Colonic mucosa (tissue), 4 donors: ENCODE measurements at regions not wholly inside any gene's neighbourhood (a gene's known extent, or its start where the extent isn't known, plus 50 kb on each side); places are given as distances from the start of the nearest gene placed in this dataset.
"Not testable (repeated sequence)": the region's sequence is repeated elsewhere in the genome, so short reads cannot be mapped to it uniquely, and the experiment has no call there.

Experiments used
- DNase-seq: peaks from one replicate; pipeline ENCODE4 v3.0.0-alpha.2; 2020
- H3K27ac ChIP-seq: fragments of 200-600 bp; one replicate; pipeline ENCODE4 v1.8.0; 2021
- H3K27me3 ChIP-seq: fragments of 200-600 bp; one replicate; pipeline ENCODE4 v1.8.0; 2021
- H3K36me3 ChIP-seq: fragments of 200-600 bp; one replicate; pipeline ENCODE4 v1.8.0; 2021
- H3K4me1 ChIP-seq: fragments of 200-600 bp; one replicate; pipeline ENCODE4 v1.8.0; 2021; ENCODE audit warnings: mild to moderate bottlenecking
- H3K4me3 ChIP-seq: fragments of 200-600 bp; one replicate; pipeline ENCODE4 v1.8.0; 2021
- H3K9ac ChIP-seq, 2 donors: one replicate each; pipeline ENCODE4 v1.7.0; 2013; ENCODE audit warnings: control low read depth in 2 of 2, low read depth in 2 of 2, low read length in 2 of 2
- H3K9me3 ChIP-seq: fragments of 200-600 bp; one replicate; pipeline ENCODE4 v1.8.0; 2021
- intact Hi-C: fragments of 100-400 bp; cut with DNase I; formaldehyde crosslinking; loops from one replicate; pipeline ENCODE4 v1.14.1; 2022
- TF ChIP-seq, protein P1 (sequence below): fragments of 200-600 bp; IDR thresholded peaks from one replicate; pipeline ENCODE4 v1.8.0; 2022; ENCODE audit warnings: antibody characterized with exemption, mild to moderate bottlenecking
- donor health status: healthy.
- donor health status: DM: no; HTN: no; CAD: no.
- donor health status: DM: no; HTN: no; CAD: no.

- Histone ChIP-seq H3K27me3 (no peaks in the 10 kb centered on the region), H3K27ac (no peak overlapping the region), H3K9me3 (no peaks in the 10 kb centered on the region), H3K36me3 (no peaks in the 10 kb centered on the region), H3K4me1 (no peaks in the 10 kb centered on the region), H3K4me3 (no peak overlapping the region), H3K9ac (no peak overlapping the region)
- intact Hi-C loops = no loop called here
- DNase-seq = no peak
- TF ChIP-seq, protein P1, sequence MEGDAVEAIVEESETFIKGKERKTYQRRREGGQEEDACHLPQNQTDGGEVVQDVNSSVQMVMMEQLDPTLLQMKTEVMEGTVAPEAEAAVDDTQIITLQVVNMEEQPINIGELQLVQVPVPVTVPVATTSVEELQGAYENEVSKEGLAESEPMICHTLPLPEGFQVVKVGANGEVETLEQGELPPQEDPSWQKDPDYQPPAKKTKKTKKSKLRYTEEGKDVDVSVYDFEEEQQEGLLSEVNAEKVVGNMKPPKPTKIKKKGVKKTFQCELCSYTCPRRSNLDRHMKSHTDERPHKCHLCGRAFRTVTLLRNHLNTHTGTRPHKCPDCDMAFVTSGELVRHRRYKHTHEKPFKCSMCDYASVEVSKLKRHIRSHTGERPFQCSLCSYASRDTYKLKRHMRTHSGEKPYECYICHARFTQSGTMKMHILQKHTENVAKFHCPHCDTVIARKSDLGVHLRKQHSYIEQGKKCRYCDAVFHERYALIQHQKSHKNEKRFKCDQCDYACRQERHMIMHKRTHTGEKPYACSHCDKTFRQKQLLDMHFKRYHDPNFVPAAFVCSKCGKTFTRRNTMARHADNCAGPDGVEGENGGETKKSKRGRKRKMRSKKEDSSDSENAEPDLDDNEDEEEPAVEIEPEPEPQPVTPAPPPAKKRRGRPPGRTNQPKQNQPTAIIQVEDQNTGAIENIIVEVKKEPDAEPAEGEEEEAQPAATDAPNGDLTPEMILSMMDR = no peak
These were observed 71.4 kb upstream of the THSD7B start for GRCh38 chr2:136693966-136694365.

DNA sequence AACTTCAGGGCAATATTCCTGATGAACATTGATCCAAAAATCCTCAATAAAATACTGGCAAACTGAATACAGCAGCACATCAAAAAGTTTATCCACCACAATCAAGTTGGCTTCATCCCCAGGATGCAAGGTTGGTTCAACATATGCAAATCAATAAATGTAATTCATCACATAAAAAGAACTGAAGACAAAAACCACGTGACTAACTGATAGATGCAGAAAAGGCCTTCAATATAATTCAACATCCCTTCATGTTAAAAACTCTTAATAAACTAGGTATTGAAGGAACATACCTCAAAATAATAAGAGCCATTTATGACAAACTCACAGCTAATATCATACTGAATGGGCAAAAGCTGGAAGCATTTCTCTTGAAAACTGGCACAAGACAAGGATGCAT, 85.3 kb upstream of the THSD7B start:
- H3K36me3 ChIP-seq, H3K27ac ChIP-seq, H3K4me3 ChIP-seq, H3K27me3 ChIP-seq, H3K9ac ChIP-seq, DNase-seq, intact Hi-C loops, H3K4me1 ChIP-seq, H3K9me3 ChIP-seq: not testable (repeated sequence)

DNA sequence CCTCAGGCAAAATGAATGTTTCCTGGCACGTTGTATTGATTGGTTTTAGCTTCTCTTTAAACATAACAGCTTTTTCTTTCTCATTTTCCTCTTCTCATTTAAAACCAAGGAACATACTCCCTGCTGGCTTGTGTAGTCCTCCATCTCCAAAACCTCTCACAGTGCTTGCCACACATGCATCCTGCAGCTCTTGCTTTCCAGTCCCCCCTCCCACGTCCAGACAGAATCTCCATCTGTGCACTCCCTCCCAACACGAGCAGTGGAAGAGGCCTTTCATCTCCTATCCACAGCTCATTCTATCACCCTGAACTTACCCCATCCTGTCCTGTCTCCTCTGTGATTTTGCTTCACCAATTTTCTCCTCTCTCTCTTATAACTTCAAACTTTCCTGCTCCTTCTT, 99.6 kb upstream of the THSD7B start:
- H3K27me3 ChIP-seq = no peaks in the 10 kb centered on the region
- DNase-seq = no peak
- no peaks in the 10 kb centered on the region for H3K36me3 ChIP-seq
- H3K9ac ChIP-seq = no peak overlapping the region
- H3K4me1 ChIP-seq = no peaks in the 10 kb centered on the region
- intact Hi-C loops = no loop called here
- H3K27ac ChIP-seq = no peak overlapping the region
- TF ChIP-seq, protein P1 = no peak
- H3K9me3 ChIP-seq = no peaks in the 10 kb centered on the region
- no peak overlapping the region for H3K4me3 ChIP-seq

GRCh38 chr2:136664713-136665405, 100.5 kb upstream of the THSD7B start:
- no peak for DNase-seq
- H3K27ac ChIP-seq = no peak overlapping the region
- TF ChIP-seq, protein P1 = no peak
- no peaks in the 10 kb centered on the region for H3K36me3 ChIP-seq
- intact Hi-C loops = no loop called here
- no peak overlapping the region for H3K9ac ChIP-seq
- no peaks in the 10 kb centered on the region for H3K4me1 ChIP-seq
- H3K4me3 ChIP-seq = no peak overlapping the region
- no peaks in the 10 kb centered on the region for H3K9me3 ChIP-seq
- H3K27me3 ChIP-seq = no peaks in the 10 kb centered on the region

- no peak overlapping the region for H3K4me3 ChIP-seq
- no peak for DNase-seq
- TF ChIP-seq, protein P1 = no peak
These were observed 107.1 kb upstream of the THSD7B start for GRCh38 chr2:136658201-136658600.

DNA sequence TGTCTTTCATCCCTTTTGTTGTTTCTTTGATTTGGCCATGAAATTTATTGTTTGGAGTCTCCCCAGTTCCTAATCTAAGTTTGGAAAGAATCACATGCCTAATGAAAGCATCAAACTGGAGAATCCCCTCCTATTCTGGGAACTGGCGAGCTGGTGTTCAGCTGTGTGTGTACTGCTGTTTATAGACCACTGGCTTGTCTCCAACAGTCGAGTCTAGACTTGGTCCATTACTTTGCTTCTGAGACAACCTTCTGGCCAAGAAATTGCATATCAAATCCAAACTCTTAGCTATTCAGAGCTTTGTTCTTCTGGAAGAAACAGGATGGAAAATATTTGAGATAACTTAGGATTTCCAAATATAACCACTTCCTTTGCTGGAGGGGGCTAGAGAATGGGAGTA, 111.5 kb upstream of the THSD7B start:
- no peak for DNase-seq
- no peaks in the 10 kb centered on the region for H3K36me3 ChIP-seq
- H3K9ac ChIP-seq = no peak overlapping the region
- no peak overlapping the region for H3K27ac ChIP-seq
- H3K4me1 ChIP-seq = no peaks in the 10 kb centered on the region
- H3K4me3 ChIP-seq = no peak overlapping the region
- TF ChIP-seq, protein P1 = no peak
- no peaks in the 10 kb centered on the region for H3K27me3 ChIP-seq
- no peaks in the 10 kb centered on the region for H3K9me3 ChIP-seq
- intact Hi-C loops = no loop called here

More at GRCh38 chr2:136658201-136658600, 107.1 kb upstream of the THSD7B start:
- Histone ChIP-seq H3K27ac (no peak overlapping the region), H3K9ac (no peak overlapping the region), H3K4me1 (no peaks in the 10 kb centered on the region), H3K9me3 (no peaks in the 10 kb centered on the region), H3K36me3 (no peaks in the 10 kb centered on the region), H3K27me3 (no peaks in the 10 kb centered on the region)
- intact Hi-C loops = no loop called here
